OCI-LY3 (cell line): ENCODE measurements at regions not wholly inside any gene's neighbourhood (a gene's known extent, or its start where the extent isn't known, plus 50 kb on each side); places are given as distances from the start of the nearest gene placed in this dataset.

Experiments used
- H2AFZ ChIP-seq: fragments of 200-600, 300-600 bp; shearing (Covaris generic); 2 replicates; pipeline ENCODE4 v1.6.0; 2014; ENCODE audit warnings: antibody characterized with exemption, low read depth, low read length
- H3K27ac ChIP-seq: fragments of 200-600, 300-600 bp; sonication (generic); 2 replicates; pipeline ENCODE4 v1.5.1; 2014; ENCODE audit warnings: mild to moderate bottlenecking, low read length, moderate library complexity, mixed read lengths
- H3K27me3 ChIP-seq: fragments of 200-600, 300-600 bp; sonication (generic); 2 replicates; pipeline ENCODE4 v1.6.1; 2014; ENCODE audit warnings: low read depth, low read length, mixed read lengths
- H3K36me3 ChIP-seq: fragments of 200-600, 300-600 bp; sonication (generic); replicated peaks from 2 replicates; pipeline ENCODE3; 2014; ENCODE audit warnings: low read depth, low read length, mixed read lengths
- H3K4me1 ChIP-seq: fragments of 300-600, 200-600 bp; sonication (generic); 2 replicates; pipeline ENCODE4 v1.6.1; 2014; ENCODE audit warnings: low read length, mixed read lengths
- H3K4me2 ChIP-seq: fragments of 200-600, 300-600 bp; sonication (generic); 2 replicates; pipeline ENCODE4 v1.6.1; 2014; ENCODE audit warnings: low read length, mixed read lengths
- H3K4me3 ChIP-seq: fragments of 300-600, 200-600 bp; sonication (generic); 2 replicates; pipeline ENCODE4 v1.5.1; 2014; ENCODE audit warnings: antibody characterized with exemption, mild to moderate bottlenecking, low read length, moderate library complexity
- H3K79me2 ChIP-seq: fragments of 300-600, 200-600 bp; shearing (Covaris generic); 2 replicates; pipeline ENCODE4 v1.6.1; 2014; ENCODE audit warnings: mild to moderate bottlenecking, low read length, mixed read lengths
- H3K9ac ChIP-seq: fragments of 300-600, 200-600 bp; shearing (Covaris generic); 2 replicates; pipeline ENCODE4 v1.6.0; 2014; ENCODE audit warnings: mild to moderate bottlenecking, low read length, moderate library complexity
- H3K9me3 ChIP-seq: fragments of 200-600, 300-600 bp; shearing (Covaris generic); 2 replicates; pipeline ENCODE4 v1.6.1; 2014; ENCODE audit warnings: low read length, mixed read lengths; ENCODE audit not compliant: insufficient read depth
- H4K20me1 ChIP-seq: fragments of 200-600, 300-600 bp; sonication (generic); 2 replicates; pipeline ENCODE4 v1.6.1; 2016; ENCODE audit warnings: low read length, mixed read lengths; ENCODE audit not compliant: insufficient read depth
- CTCF ChIP-seq: fragments of 200-600, 300-600 bp; sonication (generic); IDR thresholded peaks from 2 replicates; pipeline ENCODE4 v1.5.1; 2014; ENCODE audit warnings: antibody characterized with exemption, low read length, low read depth
- EZH2phosphoT487 ChIP-seq: fragments of 200-600 bp; shearing (Covaris generic); IDR thresholded peaks from 2 replicates; pipeline ENCODE4 v1.6.1; 2018; ENCODE audit warnings: antibody characterized with exemption, mixed run types, low read depth

- H3K36me3 ChIP-seq: no peaks in the 10 kb centered on the region
- H3K4me2 ChIP-seq: no peak overlapping the region
- H3K4me1 ChIP-seq: no peaks in the 10 kb centered on the region
- H2AFZ ChIP-seq: no peak overlapping the region
- H3K9ac ChIP-seq: no peak overlapping the region
- no peak overlapping the region for H3K27ac ChIP-seq
- H4K20me1 ChIP-seq: no peaks in the 10 kb centered on the region
- H3K79me2 ChIP-seq: no peaks in the 10 kb centered on the region
- no peak for TF ChIP-seq CTCF
- no peak for TF ChIP-seq EZH2phosphoT487
- no peaks in the 10 kb centered on the region for H3K9me3 ChIP-seq
- no peak overlapping the region for H3K4me3 ChIP-seq
- peaks cover 6% of the 10 kb centered on the region; the same call in 1 of the 2 replicates for H3K27me3 ChIP-seq
Observed at GRCh38 chr6:167444602-167445346, 119.9 kb downstream of the TTLL2 start.

- Histone ChIP-seq H3K4me1 (no peaks in the 10 kb centered on the region), H3K36me3 (no peaks in the 10 kb centered on the region), H3K27ac (no peak overlapping the region), H3K4me3 (no peak overlapping the region), H2AFZ (no peak overlapping the region), H4K20me1 (no peaks in the 10 kb centered on the region), H3K79me2 (no peaks in the 10 kb centered on the region), H3K9me3 (no peaks in the 10 kb centered on the region), H3K27me3 (0 out of 2 replicates have a peak, but pooled peaks cover 6% of the 10 kb centered on the region), H3K9ac (no peak overlapping the region), H3K4me2 (no peak overlapping the region)
- no peak for TF ChIP-seq CTCF
- no peak for TF ChIP-seq EZH2phosphoT487
Observed at GRCh38 chr6:167445568-167445967, 120.7 kb downstream of the TTLL2 start.

GRCh38 chr6:167446046-167446445 lies 121.2 kb downstream of the TTLL2 start:
- Histone ChIP-seq H3K27me3 (0 out of 2 replicates have a peak, but pooled peaks cover 6% of the 10 kb centered on the region), H3K9ac (no peak overlapping the region), H2AFZ (no peak overlapping the region), H3K9me3 (no peaks in the 10 kb centered on the region), H3K4me2 (no peak overlapping the region), H4K20me1 (no peaks in the 10 kb centered on the region), H3K4me1 (no peaks in the 10 kb centered on the region), H3K27ac (no peak overlapping the region), H3K4me3 (no peak overlapping the region), H3K36me3 (no peaks in the 10 kb centered on the region), H3K79me2 (no peaks in the 10 kb centered on the region)
- TF ChIP-seq CTCF: no peak
- no peak for TF ChIP-seq EZH2phosphoT487

- no peak overlapping the region for H3K27ac ChIP-seq
- H2AFZ ChIP-seq: no peak overlapping the region
- no peak overlapping the region for H3K4me3 ChIP-seq
- no peak overlapping the region for H3K4me2 ChIP-seq
- H3K9ac ChIP-seq: no peak overlapping the region
- H3K27me3 ChIP-seq: 0 out of 2 replicates have a peak, but pooled peaks cover 6% of the 10 kb centered on the region
- no peaks in the 10 kb centered on the region for H3K9me3 ChIP-seq
- TF ChIP-seq EZH2phosphoT487 (no peak), CTCF (no peak)
- H3K79me2 ChIP-seq: no peaks in the 10 kb centered on the region
- no peaks in the 10 kb centered on the region for H4K20me1 ChIP-seq
- no peaks in the 10 kb centered on the region for H3K36me3 ChIP-seq
- no peaks in the 10 kb centered on the region for H3K4me1 ChIP-seq
Observed at GRCh38 chr6:167446971-167447370, 122.1 kb downstream of the TTLL2 start.
